GM12874 (cell line): ENCODE measurements at regions not wholly inside any gene's neighbourhood (a gene's known extent, or its start where the extent isn't known, plus 50 kb on each side); places are given as distances from the start of the nearest gene placed in this dataset.

Experiments
- TF ChIP-seq, protein P1 (sequence below): IDR thresholded peaks from 2 replicates; pipeline ENCODE4 v1.5.1; 2011; ENCODE audit warnings: low read depth, mild to moderate bottlenecking, control low read depth, low read length, moderate library complexity; ENCODE audit not compliant: insufficient read depth

DNA sequence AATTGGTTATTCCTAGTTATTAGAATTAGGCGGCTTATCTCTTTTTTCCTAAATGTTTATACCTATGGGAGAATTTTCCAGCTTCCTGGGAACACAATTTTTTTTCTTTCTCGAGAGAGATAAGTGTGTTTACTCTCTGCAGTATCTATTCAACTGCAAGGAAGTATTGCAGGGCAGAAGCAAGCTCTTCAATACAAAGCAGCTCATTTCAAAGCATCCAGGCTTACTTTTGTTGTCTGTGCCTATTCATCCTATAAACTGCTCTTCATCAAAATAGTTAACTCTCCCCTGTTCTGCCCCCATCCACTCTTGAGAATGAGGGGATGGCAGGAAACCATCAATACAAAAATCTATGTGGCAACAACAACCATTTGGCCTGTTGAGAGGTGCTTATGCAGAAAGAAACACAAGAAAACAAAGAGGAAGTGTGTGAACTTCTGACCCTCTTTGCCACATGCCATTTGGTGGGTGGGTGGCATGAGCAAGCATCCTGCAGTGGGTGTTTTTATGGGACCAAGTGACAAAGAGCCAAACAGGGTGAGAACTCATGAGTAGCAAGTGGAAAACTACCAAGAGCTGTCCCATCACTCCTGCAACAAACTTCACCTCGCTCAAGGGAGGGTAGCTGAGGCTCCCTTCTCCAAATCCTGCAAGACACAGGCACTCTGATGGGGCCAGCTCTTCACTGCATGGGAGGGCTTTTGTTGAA is 50.6 kb upstream of the MRPS6 start:
- TF ChIP-seq, protein P1, sequence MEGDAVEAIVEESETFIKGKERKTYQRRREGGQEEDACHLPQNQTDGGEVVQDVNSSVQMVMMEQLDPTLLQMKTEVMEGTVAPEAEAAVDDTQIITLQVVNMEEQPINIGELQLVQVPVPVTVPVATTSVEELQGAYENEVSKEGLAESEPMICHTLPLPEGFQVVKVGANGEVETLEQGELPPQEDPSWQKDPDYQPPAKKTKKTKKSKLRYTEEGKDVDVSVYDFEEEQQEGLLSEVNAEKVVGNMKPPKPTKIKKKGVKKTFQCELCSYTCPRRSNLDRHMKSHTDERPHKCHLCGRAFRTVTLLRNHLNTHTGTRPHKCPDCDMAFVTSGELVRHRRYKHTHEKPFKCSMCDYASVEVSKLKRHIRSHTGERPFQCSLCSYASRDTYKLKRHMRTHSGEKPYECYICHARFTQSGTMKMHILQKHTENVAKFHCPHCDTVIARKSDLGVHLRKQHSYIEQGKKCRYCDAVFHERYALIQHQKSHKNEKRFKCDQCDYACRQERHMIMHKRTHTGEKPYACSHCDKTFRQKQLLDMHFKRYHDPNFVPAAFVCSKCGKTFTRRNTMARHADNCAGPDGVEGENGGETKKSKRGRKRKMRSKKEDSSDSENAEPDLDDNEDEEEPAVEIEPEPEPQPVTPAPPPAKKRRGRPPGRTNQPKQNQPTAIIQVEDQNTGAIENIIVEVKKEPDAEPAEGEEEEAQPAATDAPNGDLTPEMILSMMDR, result no peak

DNA sequence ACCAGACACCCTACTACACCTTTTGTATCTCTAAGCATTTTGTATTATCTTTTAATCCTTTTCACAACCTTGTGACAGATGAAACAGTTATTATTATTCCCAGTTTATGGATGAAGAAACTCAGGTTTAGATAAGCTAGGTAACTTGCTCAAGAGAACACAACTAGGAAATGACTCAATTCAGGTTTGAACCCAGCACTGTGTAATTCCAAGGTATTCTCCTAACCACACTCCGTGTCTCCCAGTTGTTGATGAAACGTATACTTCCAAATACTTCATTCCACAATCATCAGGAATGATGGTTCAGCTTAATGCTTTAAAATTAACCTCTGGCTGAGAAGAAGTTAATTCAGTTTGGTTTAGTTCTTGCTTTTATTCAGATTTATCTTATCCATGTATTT is 51.7 kb upstream of the MRPS6 start:
- TF ChIP-seq, protein P1, result no peak

GRCh38 chr21:34020983-34021553 is 52.3 kb upstream of the MRPS6 start:
- TF ChIP-seq, protein P1, result no peak

- TF ChIP-seq, protein P1, result peak; percentile 38; the same call in 1 of the 2 replicates
These were observed 53.2 kb upstream of the MRPS6 start for GRCh38 chr21:34020005-34020847.

- TF ChIP-seq, protein P1, result no peak
These were observed 54.0 kb upstream of the MRPS6 start for GRCh38 chr21:34019402-34019801.

- TF ChIP-seq, protein P1, result no peak
These were observed 54.5 kb upstream of the MRPS6 start for GRCh38 chr21:34018910-34019309.

- TF ChIP-seq, protein P1, result no peak
These were observed 55.2 kb upstream of the MRPS6 start for GRCh38 chr21:34018185-34018584.
